HL-60 (cell line): ENCODE measurements at regions not wholly inside any gene's neighbourhood (a gene's known extent, or its start where the extent isn't known, plus 50 kb on each side); places are given as distances from the start of the nearest gene placed in this dataset.

Experiments used
- DNase-seq, 2 experiments: peaks; one replicate each; pipeline ENCODE4 v3.0.0-alpha.2; 2010 to 2020; ENCODE audit warnings: low read depth in 1 of 2, low spot score in 1 of 2
- H3K27ac ChIP-seq: fragments of 250-450 bp; sonication (Bioruptor Pico); replicated peaks from 2 replicates; pipeline ENCODE4 v1.5.1; 2020; ENCODE audit warnings: mild to moderate bottlenecking, moderate library complexity
- H3K27me3 ChIP-seq: fragments of 250-450 bp; sonication (Bioruptor Pico); 2 replicates; pipeline ENCODE4 v1.5.1; 2021; ENCODE audit warnings: mild to moderate bottlenecking, moderate library complexity; ENCODE audit not compliant: insufficient read depth, poor library complexity, severe bottlenecking
- H3K4me3 ChIP-seq: replicated peaks from 2 replicates; pipeline ENCODE4 v1.5.1; 2011; ENCODE audit warnings: mild to moderate bottlenecking, control low read depth, low read length; ENCODE audit not compliant: insufficient read depth
- GABPA ChIP-seq: IDR thresholded peaks from 2 replicates; pipeline ENCODE4 v1.6.1; 2012; ENCODE audit warnings: low read depth
- POLR2AphosphoS5 ChIP-seq: IDR thresholded peaks from 2 replicates; pipeline ENCODE4 v1.6.1; 2012; ENCODE audit warnings: low read depth
- SPI1 ChIP-seq: IDR thresholded peaks from 2 replicates; pipeline ENCODE4 v1.6.1; 2012; ENCODE audit warnings: low read depth, mild to moderate bottlenecking, borderline replicate concordance
- TF ChIP-seq, protein P1 (sequence below): IDR thresholded peaks from one replicate; pipeline ENCODE4 v1.5.1; 2011; ENCODE audit warnings: low read length, control low read depth, inconsistent platforms; ENCODE audit not compliant: insufficient read depth
- TF ChIP-seq, protein P2 (sequence below): IDR thresholded peaks from 2 replicates; pipeline ENCODE4 v1.6.1; 2012; ENCODE audit warnings: low read depth; ENCODE audit not compliant: insufficient replicate concordance

GRCh38 chr16:80038566-80038965 lies 438.0 kb upstream of the MAF start:
- no peak for DNase-seq
- H3K27me3 ChIP-seq: no peaks in the 10 kb centered on the region
- H3K27ac ChIP-seq: no peak overlapping the region
- no peak for TF ChIP-seq POLR2AphosphoS5
- TF ChIP-seq GABPA: no peak
- TF ChIP-seq, protein P1, sequence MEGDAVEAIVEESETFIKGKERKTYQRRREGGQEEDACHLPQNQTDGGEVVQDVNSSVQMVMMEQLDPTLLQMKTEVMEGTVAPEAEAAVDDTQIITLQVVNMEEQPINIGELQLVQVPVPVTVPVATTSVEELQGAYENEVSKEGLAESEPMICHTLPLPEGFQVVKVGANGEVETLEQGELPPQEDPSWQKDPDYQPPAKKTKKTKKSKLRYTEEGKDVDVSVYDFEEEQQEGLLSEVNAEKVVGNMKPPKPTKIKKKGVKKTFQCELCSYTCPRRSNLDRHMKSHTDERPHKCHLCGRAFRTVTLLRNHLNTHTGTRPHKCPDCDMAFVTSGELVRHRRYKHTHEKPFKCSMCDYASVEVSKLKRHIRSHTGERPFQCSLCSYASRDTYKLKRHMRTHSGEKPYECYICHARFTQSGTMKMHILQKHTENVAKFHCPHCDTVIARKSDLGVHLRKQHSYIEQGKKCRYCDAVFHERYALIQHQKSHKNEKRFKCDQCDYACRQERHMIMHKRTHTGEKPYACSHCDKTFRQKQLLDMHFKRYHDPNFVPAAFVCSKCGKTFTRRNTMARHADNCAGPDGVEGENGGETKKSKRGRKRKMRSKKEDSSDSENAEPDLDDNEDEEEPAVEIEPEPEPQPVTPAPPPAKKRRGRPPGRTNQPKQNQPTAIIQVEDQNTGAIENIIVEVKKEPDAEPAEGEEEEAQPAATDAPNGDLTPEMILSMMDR: no peak
- TF ChIP-seq SPI1: no peak
- TF ChIP-seq, protein P2, sequence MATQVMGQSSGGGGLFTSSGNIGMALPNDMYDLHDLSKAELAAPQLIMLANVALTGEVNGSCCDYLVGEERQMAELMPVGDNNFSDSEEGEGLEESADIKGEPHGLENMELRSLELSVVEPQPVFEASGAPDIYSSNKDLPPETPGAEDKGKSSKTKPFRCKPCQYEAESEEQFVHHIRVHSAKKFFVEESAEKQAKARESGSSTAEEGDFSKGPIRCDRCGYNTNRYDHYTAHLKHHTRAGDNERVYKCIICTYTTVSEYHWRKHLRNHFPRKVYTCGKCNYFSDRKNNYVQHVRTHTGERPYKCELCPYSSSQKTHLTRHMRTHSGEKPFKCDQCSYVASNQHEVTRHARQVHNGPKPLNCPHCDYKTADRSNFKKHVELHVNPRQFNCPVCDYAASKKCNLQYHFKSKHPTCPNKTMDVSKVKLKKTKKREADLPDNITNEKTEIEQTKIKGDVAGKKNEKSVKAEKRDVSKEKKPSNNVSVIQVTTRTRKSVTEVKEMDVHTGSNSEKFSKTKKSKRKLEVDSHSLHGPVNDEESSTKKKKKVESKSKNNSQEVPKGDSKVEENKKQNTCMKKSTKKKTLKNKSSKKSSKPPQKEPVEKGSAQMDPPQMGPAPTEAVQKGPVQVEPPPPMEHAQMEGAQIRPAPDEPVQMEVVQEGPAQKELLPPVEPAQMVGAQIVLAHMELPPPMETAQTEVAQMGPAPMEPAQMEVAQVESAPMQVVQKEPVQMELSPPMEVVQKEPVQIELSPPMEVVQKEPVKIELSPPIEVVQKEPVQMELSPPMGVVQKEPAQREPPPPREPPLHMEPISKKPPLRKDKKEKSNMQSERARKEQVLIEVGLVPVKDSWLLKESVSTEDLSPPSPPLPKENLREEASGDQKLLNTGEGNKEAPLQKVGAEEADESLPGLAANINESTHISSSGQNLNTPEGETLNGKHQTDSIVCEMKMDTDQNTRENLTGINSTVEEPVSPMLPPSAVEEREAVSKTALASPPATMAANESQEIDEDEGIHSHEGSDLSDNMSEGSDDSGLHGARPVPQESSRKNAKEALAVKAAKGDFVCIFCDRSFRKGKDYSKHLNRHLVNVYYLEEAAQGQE: no peak
- no peak overlapping the region for H3K4me3 ChIP-seq

DNA sequence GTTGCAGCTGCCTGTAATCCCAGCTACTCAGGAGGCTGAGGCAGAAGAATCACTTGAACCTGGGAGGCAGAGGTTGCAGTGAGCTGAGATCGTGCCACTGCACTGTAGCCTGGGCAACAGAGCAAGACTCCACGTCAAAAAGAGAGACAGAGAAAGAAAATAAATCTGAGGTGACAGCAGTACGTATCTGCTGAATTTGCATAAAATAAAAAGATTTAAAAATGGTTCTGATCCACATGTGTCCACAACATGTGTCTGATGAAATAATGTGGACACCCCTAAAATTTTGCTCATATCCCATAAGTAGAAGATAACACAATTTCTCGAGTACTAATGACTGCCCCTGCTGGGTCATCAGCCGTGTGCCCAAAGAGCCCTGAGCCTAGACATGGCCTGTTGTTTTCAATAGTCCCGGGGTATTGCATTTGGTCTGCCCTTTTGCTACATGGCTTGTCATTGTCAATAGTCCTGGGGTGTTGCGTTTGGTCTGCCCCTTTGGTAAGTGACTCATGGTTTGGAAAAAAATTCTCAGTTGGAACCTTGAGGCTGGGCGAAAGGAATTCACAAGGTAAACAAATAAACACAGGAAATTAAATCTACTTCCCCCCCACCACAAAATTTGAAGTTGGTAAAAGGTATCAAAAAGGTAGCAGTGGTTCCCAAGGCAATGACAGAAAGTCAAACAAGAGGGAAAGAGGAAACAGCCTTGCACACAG lies 434.6 kb upstream of the MAF start:
- Histone ChIP-seq H3K27ac (no peak overlapping the region), H3K27me3 (no peaks in the 10 kb centered on the region), H3K4me3 (no peak overlapping the region)
- DNase-seq: no peak
- TF ChIP-seq, protein P2: no peak
- TF ChIP-seq, protein P1: no peak
- no peak for TF ChIP-seq POLR2AphosphoS5
- TF ChIP-seq GABPA: no peak
- no peak for TF ChIP-seq SPI1

DNA sequence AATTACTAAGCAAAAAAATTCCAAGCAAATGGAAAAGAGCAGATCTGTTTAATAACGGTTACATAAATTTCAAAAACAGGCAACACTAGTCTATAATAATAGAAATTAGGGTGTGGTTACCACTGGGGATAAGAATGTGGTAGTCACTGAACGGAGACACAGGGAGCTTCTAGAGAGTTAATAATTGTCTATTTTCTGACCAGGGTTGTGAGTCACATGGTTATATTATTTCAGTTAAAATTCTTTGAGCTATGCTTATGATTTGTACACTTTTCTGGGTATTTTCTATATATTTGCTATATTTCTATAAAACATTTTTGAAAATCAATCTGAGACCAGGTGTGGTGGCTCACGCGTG lies 433.9 kb upstream of the MAF start:
- TF ChIP-seq SPI1 (no peak), POLR2AphosphoS5 (no peak)
- TF ChIP-seq, protein P1: no peak
- TF ChIP-seq, protein P2: no peak
- no peaks in the 10 kb centered on the region for H3K27me3 ChIP-seq
- H3K27ac ChIP-seq: no peak overlapping the region
- DNase-seq: no peak
- no peak overlapping the region for H3K4me3 ChIP-seq
